ENCODE measurements at regions not wholly inside any gene's neighbourhood (a gene's known extent, or its start where the extent isn't known, plus 50 kb on each side); places are given as distances from the start of the nearest gene placed in this dataset.

- TF ChIP-seq HNRNPH1 (optimal IDR thresholded peaks at IDR 0.05; ENCODE audit: low read depth, low read length) (no peak), CHCHD3 (CRISPR knock-in tag; IDR thresholded peaks at IDR 0.05) (no peak), TRIM24 (IDR thresholded peaks at IDR 0.05) (no peak), THRAP3 (IDR thresholded peaks at IDR 0.05; ENCODE audit: borderline replicate concordance) (no peak), TAF7 (tag; IDR thresholded peaks at IDR 0.05) (no peak), FOXK2 (conservative IDR thresholded peaks at IDR 0.05 in 1 of 2, IDR thresholded peaks at IDR 0.05 in 1 of 2; ENCODE audit: low read depth in 2 of 2) (no peak), CTCF (IDR thresholded peaks at IDR 0.05 in 2 of 3, conservative IDR thresholded peaks at IDR 0.05 in 1 of 3; ENCODE audit: insufficient read depth in 2 of 3, low read depth in 1 of 3, low read length in 3 of 3) (no peak), CREM (IDR thresholded peaks at IDR 0.05; ENCODE audit: low read depth) (no peak)
Measured at GRCh38 chr4:147040874-147041273, 95.2 kb upstream of the TTC29 start.
